ENCODE measurements at regions not wholly inside any gene's neighbourhood (a gene's known extent, or its start where the extent isn't known, plus 50 kb on each side); places are given as distances from the start of the nearest gene placed in this dataset.

DNA sequence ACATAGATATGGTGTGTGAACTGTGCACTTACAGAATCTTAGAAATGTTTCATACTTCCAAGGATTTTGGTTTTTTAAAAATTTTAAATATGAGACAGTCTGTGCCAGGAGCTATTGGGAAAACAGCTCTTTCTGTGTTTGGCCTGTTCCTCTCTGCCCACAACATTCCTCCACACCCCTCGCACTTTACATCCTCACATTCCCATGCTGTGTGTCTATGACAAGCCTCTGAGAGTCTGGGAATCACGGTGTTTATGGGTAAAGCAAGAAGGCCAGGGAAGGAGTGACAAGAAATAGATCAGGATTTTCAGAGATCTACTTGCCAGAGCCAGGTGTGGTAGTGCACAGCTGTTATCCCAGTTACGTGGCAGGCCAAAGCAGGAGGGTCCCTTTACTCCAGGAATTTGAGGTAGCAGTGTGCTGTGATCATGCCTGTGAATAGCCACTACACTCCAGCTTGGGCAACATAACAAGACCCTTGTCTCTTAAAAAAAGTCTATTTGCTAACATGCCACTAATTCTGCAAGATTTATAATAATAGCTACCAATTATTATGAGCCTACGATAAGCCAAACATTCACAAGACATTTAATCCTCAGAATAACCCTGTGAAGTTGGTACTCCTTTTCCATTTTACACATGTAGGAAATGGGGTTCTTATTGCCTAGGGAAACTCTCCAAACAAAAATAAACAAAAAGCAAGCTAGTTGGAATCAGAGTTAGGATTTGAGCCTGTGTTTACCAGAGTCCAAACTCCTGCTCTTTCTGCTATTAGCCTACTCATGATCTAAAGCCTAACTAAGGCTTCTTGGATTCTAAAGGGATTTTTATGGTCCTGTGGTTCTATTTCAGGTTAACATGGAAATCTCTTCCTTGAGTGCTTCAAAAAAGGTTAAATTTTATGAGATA lies 168.3 kb upstream of the SP8 start (continued):
- TF ChIP-seq CBX5 (IDR thresholded peaks at IDR 0.05; ENCODE audit: low read depth): no peak
- TF ChIP-seq, protein P1, sequence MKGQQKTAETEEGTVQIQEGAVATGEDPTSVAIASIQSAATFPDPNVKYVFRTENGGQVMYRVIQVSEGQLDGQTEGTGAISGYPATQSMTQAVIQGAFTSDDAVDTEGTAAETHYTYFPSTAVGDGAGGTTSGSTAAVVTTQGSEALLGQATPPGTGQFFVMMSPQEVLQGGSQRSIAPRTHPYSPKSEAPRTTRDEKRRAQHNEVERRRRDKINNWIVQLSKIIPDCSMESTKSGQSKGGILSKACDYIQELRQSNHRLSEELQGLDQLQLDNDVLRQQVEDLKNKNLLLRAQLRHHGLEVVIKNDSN (IDR thresholded peaks at IDR 0.05; ENCODE audit: borderline replicate concordance, extremely low read length, insufficient read depth, low read depth, low read length): no peak

DNA sequence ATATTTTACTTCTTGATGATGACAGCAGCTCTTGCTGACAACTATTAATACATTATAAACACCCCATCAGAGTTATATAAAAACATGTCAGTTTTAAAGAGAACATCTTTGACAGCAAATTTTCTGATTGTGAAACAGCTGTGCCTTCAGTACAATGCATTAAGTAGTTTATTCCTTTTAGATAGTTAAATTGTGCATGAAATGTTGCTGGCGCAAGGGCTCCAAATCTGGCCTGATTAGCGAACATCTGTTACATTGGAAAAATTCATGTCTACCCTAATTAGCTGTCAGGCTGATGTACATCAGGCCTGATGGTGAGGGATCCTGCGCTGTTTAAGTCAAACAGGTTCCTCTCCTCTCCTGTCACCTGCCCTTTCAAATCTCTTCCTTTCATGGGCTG lies 171.9 kb upstream of the SP8 start:
- no peaks in the 10 kb centered on the region for H3K4me1 ChIP-seq (ENCODE audit: control insufficient read depth, insufficient read depth, low read length)
- DNase-seq (ENCODE audit: low read depth, low spot score): no peak
- CTCF ChIA-PET: no interaction called here
- no peak overlapping the region for H3K4me2 ChIP-seq (ENCODE audit: control insufficient read depth, insufficient read depth)
- 0 out of 4 replicates have a peak, but pooled peaks cover 0 to 2% of the 10 kb centered on the region in 2 experiments for H3K27me3 ChIP-seq (replicated peaks in 1 of 2; ENCODE audit: control insufficient read depth in 2 of 2, insufficient read depth in 2 of 2, low read length in 1 of 2)
- H3K79me2 ChIP-seq (ENCODE audit: control insufficient read depth, insufficient read depth, low read length): no peaks in the 10 kb centered on the region
- RAD21 ChIA-PET (ENCODE audit: unreplicated experiment): no interaction called here
- SMC1A ChIA-PET (ENCODE audit: uncharacterized antibody, unreplicated experiment): no interaction called here
- no peaks in the 10 kb centered on the region for H3K9me3 ChIP-seq (replicated peaks; ENCODE audit: control insufficient read depth, insufficient read depth, low read length)
- ATAC-seq: no peak
- H3K4me3 ChIP-seq: no peak overlapping the region
- TF ChIP-seq, protein P1 (IDR thresholded peaks at IDR 0.05; ENCODE audit: borderline replicate concordance, extremely low read length, insufficient read depth, low read depth, low read length): no peak
- TF ChIP-seq POLR2AphosphoS5 (IDR thresholded peaks at IDR 0.05; ENCODE audit: low read length) (no peak), PML (IDR thresholded peaks at IDR 0.05; ENCODE audit: low read length) (no peak), NR2F1 (conservative IDR thresholded peaks at IDR 0.05) (no peak), JUNB (IDR thresholded peaks at IDR 0.05) (no peak)
- POLR2A ChIA-PET: no interaction called here
- H3K27ac ChIP-seq (ENCODE audit: control insufficient read depth, insufficient read depth): no peak overlapping the region
- H3K9ac ChIP-seq (ENCODE audit: control insufficient read depth, insufficient read depth, low read length): no peak overlapping the region
- intact Hi-C loops (cut with micrococcal nuclease; ENCODE audit: unreplicated experiment): no loop called here
- FAIRE-seq: no peak
- no peaks in the 10 kb centered on the region for H4K20me1 ChIP-seq (ENCODE audit: control insufficient read depth, insufficient read depth)
- BruUV-seq (replicated peaks): no TSS peak
- no peaks in the 10 kb centered on the region for H3K36me3 ChIP-seq (ENCODE audit: control insufficient read depth in 2 of 2, insufficient read depth in 2 of 2, low read length in 1 of 2)
- no peak overlapping the region for H2AFZ ChIP-seq (ENCODE audit: control insufficient read depth, low read depth, low read length)
- WGBS (ENCODE audit: insufficient coverage, insufficient replicate concordance, low lambda C conversion rate, missing lambda C conversion rate): 57% methylated on average over 3 of the region's 3 CpGs
- in situ Hi-C loops (cut with MboI): no loop called here
